Sigmoid colon (tissue), 4 donors: ENCODE measurements at regions not wholly inside any gene's neighbourhood (a gene's known extent, or its start where the extent isn't known, plus 50 kb on each side); places are given as distances from the start of the nearest gene placed in this dataset.

Experiments
- EP300 ChIP-seq, 4 donors: sonication (generic); formaldehyde crosslinking; IDR thresholded peaks; one replicate each; pipeline ENCODE4 v1.6.1; 2017; ENCODE audit warnings: antibody characterized with exemption in 4 of 4
- POLR2A ChIP-seq, 2 donors: fragments of 450-650 bp; IDR thresholded peaks; one replicate each; pipeline ENCODE4 v1.6.1; 2016; ENCODE audit warnings: antibody characterized with exemption in 2 of 2, mild to moderate bottlenecking in 2 of 2, moderate library complexity in 2 of 2
- POLR2AphosphoS5 ChIP-seq, 4 donors: sonication (generic); formaldehyde crosslinking; IDR thresholded peaks; one replicate each; pipeline ENCODE4 v1.6.1; 2017; ENCODE audit warnings: antibody characterized with exemption in 4 of 4
- TF ChIP-seq, protein P1 (sequence below), 4 experiments: fragments of 450-650 bp in 3 of 4; fragments of 200-600 bp in 1 of 4; IDR thresholded peaks; one replicate each; pipeline ENCODE4 v1.5.1; 2016 to 2019; ENCODE audit warnings: antibody characterized with exemption in 4 of 4, mild to moderate bottlenecking in 3 of 4, moderate library complexity in 2 of 4

DNA sequence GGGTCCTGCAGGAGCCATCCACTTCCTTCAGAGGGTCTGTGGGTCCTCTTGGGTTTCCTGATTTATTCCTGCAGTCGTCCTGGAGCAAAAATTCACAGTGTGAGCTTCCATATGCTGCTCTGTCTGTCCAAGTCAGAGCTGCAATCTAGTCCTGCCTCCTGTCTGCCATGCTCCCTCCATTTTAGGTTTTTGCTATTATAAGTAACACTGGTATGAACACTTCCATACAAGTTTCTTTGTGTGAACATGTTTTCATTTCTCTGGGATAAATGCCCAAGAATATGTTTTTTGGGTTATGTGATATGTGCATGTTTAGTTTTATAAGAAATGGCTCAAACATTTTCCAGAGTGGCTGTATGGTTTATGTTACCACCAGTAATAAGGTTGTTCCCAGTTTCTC lies 188.1 kb downstream of the ACTR3B start:
- TF ChIP-seq, protein P1, sequence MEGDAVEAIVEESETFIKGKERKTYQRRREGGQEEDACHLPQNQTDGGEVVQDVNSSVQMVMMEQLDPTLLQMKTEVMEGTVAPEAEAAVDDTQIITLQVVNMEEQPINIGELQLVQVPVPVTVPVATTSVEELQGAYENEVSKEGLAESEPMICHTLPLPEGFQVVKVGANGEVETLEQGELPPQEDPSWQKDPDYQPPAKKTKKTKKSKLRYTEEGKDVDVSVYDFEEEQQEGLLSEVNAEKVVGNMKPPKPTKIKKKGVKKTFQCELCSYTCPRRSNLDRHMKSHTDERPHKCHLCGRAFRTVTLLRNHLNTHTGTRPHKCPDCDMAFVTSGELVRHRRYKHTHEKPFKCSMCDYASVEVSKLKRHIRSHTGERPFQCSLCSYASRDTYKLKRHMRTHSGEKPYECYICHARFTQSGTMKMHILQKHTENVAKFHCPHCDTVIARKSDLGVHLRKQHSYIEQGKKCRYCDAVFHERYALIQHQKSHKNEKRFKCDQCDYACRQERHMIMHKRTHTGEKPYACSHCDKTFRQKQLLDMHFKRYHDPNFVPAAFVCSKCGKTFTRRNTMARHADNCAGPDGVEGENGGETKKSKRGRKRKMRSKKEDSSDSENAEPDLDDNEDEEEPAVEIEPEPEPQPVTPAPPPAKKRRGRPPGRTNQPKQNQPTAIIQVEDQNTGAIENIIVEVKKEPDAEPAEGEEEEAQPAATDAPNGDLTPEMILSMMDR (IDR thresholded peaks at IDR 0.05) = no peak
- TF ChIP-seq POLR2AphosphoS5 (IDR thresholded peaks at IDR 0.05) (no peak), POLR2A (IDR thresholded peaks at IDR 0.05) (no peak), EP300 (IDR thresholded peaks at IDR 0.05) (no peak)
